ENCODE measurements at regions not wholly inside any gene's neighbourhood (a gene's known extent, or its start where the extent isn't known, plus 50 kb on each side); places are given as distances from the start of the nearest gene placed in this dataset.

- ChIA-PET POLR2A (no interaction called here), CTCF (no interaction called here)
- Mint-ChIP-seq H3K9me3 (no peaks in the 10 kb centered on the region), H3K27me3 (peaks cover 0 to 6% of the 10 kb centered on the region in 2 donors), H3K36me3 (no peaks in the 10 kb centered on the region), H3K4me1 (no peaks in the 10 kb centered on the region), H3K4me3 (no peak overlapping the region), H3K27ac (no peak overlapping the region)
- Histone ChIP-seq H3K27ac (ENCODE audit: low read depth, low read length) (peak overlapping the region; percentile 55), H3K27me3 (ENCODE audit: insufficient read depth, low read length, poor library complexity, severe bottlenecking) (no peaks in the 10 kb centered on the region), H3K36me3 (ENCODE audit: insufficient read depth, low read length) (no peaks in the 10 kb centered on the region), H3K4me1 (ENCODE audit: insufficient read depth, low read length) (no peaks in the 10 kb centered on the region), H3K4me3 (ENCODE audit: low read length) (no peak overlapping the region), H3K9me3 (ENCODE audit: low read length) (no peaks in the 10 kb centered on the region)
- no peak for DNase-seq
These were observed 90.4 kb upstream of the HIVEP1 start for GRCh38 chr6:11921751-11922150.

GRCh38 chr6:11921017-11921438, 91.1 kb upstream of the HIVEP1 start:
- H3K27ac ChIP-seq (ENCODE audit: low read depth, low read length), result peak overlapping the region; percentile 55
- H3K4me1 Mint-ChIP-seq, result no peaks in the 10 kb centered on the region
- H3K4me1 ChIP-seq (ENCODE audit: insufficient read depth, low read length), result no peaks in the 10 kb centered on the region
- H3K9me3 ChIP-seq (ENCODE audit: low read length), result no peaks in the 10 kb centered on the region
- H3K36me3 Mint-ChIP-seq, result no peaks in the 10 kb centered on the region
- ChIA-PET POLR2A (no interaction called here), CTCF (no interaction called here)
- H3K9me3 Mint-ChIP-seq, result no peaks in the 10 kb centered on the region
- H3K36me3 ChIP-seq (ENCODE audit: insufficient read depth, low read length), result no peaks in the 10 kb centered on the region
- no peak overlapping the region for H3K27ac Mint-ChIP-seq
- no peaks in the 10 kb centered on the region for H3K27me3 ChIP-seq (ENCODE audit: insufficient read depth, low read length, poor library complexity, severe bottlenecking)
- H3K27me3 Mint-ChIP-seq, result peaks cover 0 to 5% of the 10 kb centered on the region in 2 donors
- no peak overlapping the region for H3K4me3 ChIP-seq (ENCODE audit: low read length)
- DNase-seq, result no peak
- H3K4me3 Mint-ChIP-seq, result no peak overlapping the region

GRCh38 chr6:11920566-11920965, 91.5 kb upstream of the HIVEP1 start:
- Histone ChIP-seq H3K9me3 (ENCODE audit: low read length) (no peaks in the 10 kb centered on the region), H3K27ac (ENCODE audit: low read depth, low read length) (peak overlapping the region; percentile 55), H3K4me1 (ENCODE audit: insufficient read depth, low read length) (no peaks in the 10 kb centered on the region), H3K36me3 (ENCODE audit: insufficient read depth, low read length) (no peaks in the 10 kb centered on the region), H3K4me3 (ENCODE audit: low read length) (no peak overlapping the region), H3K27me3 (ENCODE audit: insufficient read depth, low read length, poor library complexity, severe bottlenecking) (no peaks in the 10 kb centered on the region)
- peaks cover 0 to under 1% of the 10 kb centered on the region in 2 donors for H3K27me3 Mint-ChIP-seq
- no peaks in the 10 kb centered on the region for H3K9me3 Mint-ChIP-seq
- no peak for DNase-seq
- no peak overlapping the region for H3K4me3 Mint-ChIP-seq
- no peaks in the 10 kb centered on the region for H3K4me1 Mint-ChIP-seq
- ChIA-PET CTCF (no interaction called here), POLR2A (no interaction called here)
- no peak overlapping the region for H3K27ac Mint-ChIP-seq
- no peaks in the 10 kb centered on the region for H3K36me3 Mint-ChIP-seq

- H3K4me1 Mint-ChIP-seq, result no peaks in the 10 kb centered on the region
- no peak for DNase-seq
- POLR2A ChIA-PET, result no interaction called here
These were observed 92.2 kb upstream of the HIVEP1 start for GRCh38 chr6:11919771-11920440.

GRCh38 chr6:11918739-11919605, 93.1 kb upstream of the HIVEP1 start:
- H3K4me3 ChIP-seq (ENCODE audit: low read length), result no peak overlapping the region
- H3K27ac Mint-ChIP-seq, result peak overlapping the region in 1 of 8 donors; percentile 4
- H3K4me1 Mint-ChIP-seq, result no peaks in the 10 kb centered on the region
- CTCF ChIA-PET, result no interaction called here
- no peaks in the 10 kb centered on the region for H3K27me3 Mint-ChIP-seq
- H3K27me3 ChIP-seq (ENCODE audit: insufficient read depth, low read length, poor library complexity, severe bottlenecking), result no peaks in the 10 kb centered on the region
- no peaks in the 10 kb centered on the region for H3K36me3 Mint-ChIP-seq
- POLR2A ChIA-PET, result no interaction called here
- H3K36me3 ChIP-seq (ENCODE audit: insufficient read depth, low read length), result no peaks in the 10 kb centered on the region
- no peak overlapping the region for H3K4me3 Mint-ChIP-seq
- no peaks in the 10 kb centered on the region for H3K9me3 ChIP-seq (ENCODE audit: low read length)
- no peaks in the 10 kb centered on the region for H3K4me1 ChIP-seq (ENCODE audit: insufficient read depth, low read length)
- H3K9me3 Mint-ChIP-seq, result no peaks in the 10 kb centered on the region
- peak overlapping the region; percentile 58 for H3K27ac ChIP-seq (ENCODE audit: low read depth, low read length)
- no peak for DNase-seq

More at GRCh38 chr6:11919771-11920440, 92.2 kb upstream of the HIVEP1 start:
- Mint-ChIP-seq H3K27me3 (no peaks in the 10 kb centered on the region), H3K27ac (no peak overlapping the region), H3K9me3 (no peaks in the 10 kb centered on the region), H3K4me3 (no peak overlapping the region), H3K36me3 (no peaks in the 10 kb centered on the region)
- Histone ChIP-seq H3K9me3 (ENCODE audit: low read length) (no peaks in the 10 kb centered on the region), H3K27ac (ENCODE audit: low read depth, low read length) (no peak overlapping the region), H3K36me3 (ENCODE audit: insufficient read depth, low read length) (no peaks in the 10 kb centered on the region), H3K27me3 (ENCODE audit: insufficient read depth, low read length, poor library complexity, severe bottlenecking) (no peaks in the 10 kb centered on the region), H3K4me3 (ENCODE audit: low read length) (no peak overlapping the region), H3K4me1 (ENCODE audit: insufficient read depth, low read length) (no peaks in the 10 kb centered on the region)
- CTCF ChIA-PET, result no interaction called here

GRCh38 chr6:11917951-11918738, 94.0 kb upstream of the HIVEP1 start:
- ChIA-PET CTCF (no interaction called here), POLR2A (no interaction called here)
- H3K4me3 Mint-ChIP-seq, result no peak overlapping the region
- Histone ChIP-seq H3K4me1 (ENCODE audit: insufficient read depth, low read length) (no peaks in the 10 kb centered on the region), H3K9me3 (ENCODE audit: low read length) (no peaks in the 10 kb centered on the region), H3K4me3 (ENCODE audit: low read length) (no peak overlapping the region), H3K36me3 (ENCODE audit: insufficient read depth, low read length) (no peaks in the 10 kb centered on the region), H3K27me3 (ENCODE audit: insufficient read depth, low read length, poor library complexity, severe bottlenecking) (no peaks in the 10 kb centered on the region), H3K27ac (ENCODE audit: low read depth, low read length) (peak overlapping the region; percentile 58)
- no peak for DNase-seq
- no peaks in the 10 kb centered on the region for H3K4me1 Mint-ChIP-seq
- H3K9me3 Mint-ChIP-seq, result no peaks in the 10 kb centered on the region
- no peak overlapping the region for H3K27ac Mint-ChIP-seq
- H3K27me3 Mint-ChIP-seq, result no peaks in the 10 kb centered on the region
- no peaks in the 10 kb centered on the region for H3K36me3 Mint-ChIP-seq

GRCh38 chr6:11912420-11912819, 99.7 kb upstream of the HIVEP1 start:
- no peak overlapping the region for H3K4me3 Mint-ChIP-seq

GRCh38 chr6:11911538-11911937, 100.6 kb upstream of the HIVEP1 start:
- no peak overlapping the region for H3K27ac Mint-ChIP-seq
- H3K4me1 Mint-ChIP-seq, result no peaks in the 10 kb centered on the region
- H3K27ac ChIP-seq (ENCODE audit: low read depth, low read length), result no peak overlapping the region
- no peaks in the 10 kb centered on the region for H3K4me1 ChIP-seq (ENCODE audit: insufficient read depth, low read length)
- H3K27me3 ChIP-seq (ENCODE audit: insufficient read depth, low read length, poor library complexity, severe bottlenecking), result no peaks in the 10 kb centered on the region
- peaks cover 4 to 19% of the 10 kb centered on the region in 2 donors for H3K27me3 Mint-ChIP-seq
- H3K36me3 Mint-ChIP-seq, result no peaks in the 10 kb centered on the region
- peaks cover 0 to 1% (median 0%) of the 10 kb centered on the region in 5 donors for H3K9me3 Mint-ChIP-seq
- H3K4me3 Mint-ChIP-seq, result no peak overlapping the region
- POLR2A ChIA-PET, result no interaction called here
- no peak overlapping the region for H3K4me3 ChIP-seq (ENCODE audit: low read length)
- no peak for DNase-seq
- H3K36me3 ChIP-seq (ENCODE audit: insufficient read depth, low read length), result no peaks in the 10 kb centered on the region
- H3K9me3 ChIP-seq (ENCODE audit: low read length), result no peaks in the 10 kb centered on the region
- CTCF ChIA-PET, result no interaction called here

More at GRCh38 chr6:11912420-11912819, 99.7 kb upstream of the HIVEP1 start:
- H3K36me3 Mint-ChIP-seq, result no peaks in the 10 kb centered on the region
- Histone ChIP-seq H3K4me1 (ENCODE audit: insufficient read depth, low read length) (no peaks in the 10 kb centered on the region), H3K27me3 (ENCODE audit: insufficient read depth, low read length, poor library complexity, severe bottlenecking) (no peaks in the 10 kb centered on the region), H3K9me3 (ENCODE audit: low read length) (no peaks in the 10 kb centered on the region), H3K4me3 (ENCODE audit: low read length) (no peak overlapping the region), H3K36me3 (ENCODE audit: insufficient read depth, low read length) (no peaks in the 10 kb centered on the region), H3K27ac (ENCODE audit: low read depth, low read length) (no peak overlapping the region)
- no peak for DNase-seq
- H3K27ac Mint-ChIP-seq, result no peak overlapping the region
- ChIA-PET POLR2A (no interaction called here), CTCF (no interaction called here)
- peaks cover 0 to 15% of the 10 kb centered on the region in 2 donors for H3K27me3 Mint-ChIP-seq
- H3K4me1 Mint-ChIP-seq, result no peaks in the 10 kb centered on the region
- H3K9me3 Mint-ChIP-seq, result no peaks in the 10 kb centered on the region
